ENCODE measurements at regions not wholly inside any gene's neighbourhood (a gene's known extent, or its start where the extent isn't known, plus 50 kb on each side); places are given as distances from the start of the nearest gene placed in this dataset.
A peak's percentile ranks its signal among the peaks of the same experiment; 100 is the strongest.

GRCh38 chr15:25183581-25184251, 228.9 kb downstream of the SNRPN start:
- TF ChIP-seq CTCF (IDR thresholded peaks at IDR 0.05) = no peak
- ATAC-seq (ENCODE audit: low FRiP score) (no peak), DNase-seq (ENCODE audit: low spot score) (peak; percentile 7)

DNA sequence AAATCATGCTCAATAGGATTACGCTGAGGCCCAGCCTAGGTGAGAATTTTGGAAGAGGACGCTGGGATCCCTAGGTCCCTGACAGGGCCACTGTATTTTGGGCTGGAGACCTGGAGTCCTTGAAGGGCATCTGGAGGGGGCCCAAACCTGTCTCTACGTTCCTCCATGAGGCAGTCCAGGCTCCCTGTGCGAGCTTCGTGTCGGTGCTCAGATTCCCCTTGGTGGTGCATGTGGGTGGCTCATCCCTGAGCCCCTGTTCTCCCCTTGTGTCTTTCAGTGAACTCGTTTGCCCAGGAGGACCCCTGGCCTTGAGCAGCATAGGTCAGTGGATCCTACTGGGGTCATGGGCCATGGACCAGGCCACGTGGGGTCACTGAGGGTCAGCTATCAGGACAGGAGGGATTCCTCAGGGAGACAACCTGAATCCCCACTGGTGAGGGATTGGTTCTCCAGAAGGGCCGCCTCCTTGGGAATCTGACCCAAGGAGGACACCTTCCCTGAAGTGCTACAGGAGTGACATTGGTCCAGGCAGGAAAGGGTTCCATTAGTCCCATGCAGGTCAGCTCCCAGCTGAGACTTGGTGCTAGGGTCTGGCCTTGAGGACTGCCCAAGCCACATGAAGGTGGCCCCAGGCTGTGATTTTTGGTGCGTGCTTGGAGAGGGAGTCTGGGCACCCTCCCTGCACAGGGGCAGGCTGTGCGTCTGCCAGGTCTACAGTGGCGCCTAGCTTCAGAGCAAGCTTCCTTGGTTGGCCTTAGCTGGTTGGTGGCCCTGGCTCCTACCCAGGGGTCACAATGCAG, 229.8 kb downstream of the SNRPN start:
- no peak for TF ChIP-seq CTCF (IDR thresholded peaks at IDR 0.05)
- no peak for ATAC-seq (ENCODE audit: low FRiP score)
- DNase-seq (ENCODE audit: low spot score) = peak; percentile 6

DNA sequence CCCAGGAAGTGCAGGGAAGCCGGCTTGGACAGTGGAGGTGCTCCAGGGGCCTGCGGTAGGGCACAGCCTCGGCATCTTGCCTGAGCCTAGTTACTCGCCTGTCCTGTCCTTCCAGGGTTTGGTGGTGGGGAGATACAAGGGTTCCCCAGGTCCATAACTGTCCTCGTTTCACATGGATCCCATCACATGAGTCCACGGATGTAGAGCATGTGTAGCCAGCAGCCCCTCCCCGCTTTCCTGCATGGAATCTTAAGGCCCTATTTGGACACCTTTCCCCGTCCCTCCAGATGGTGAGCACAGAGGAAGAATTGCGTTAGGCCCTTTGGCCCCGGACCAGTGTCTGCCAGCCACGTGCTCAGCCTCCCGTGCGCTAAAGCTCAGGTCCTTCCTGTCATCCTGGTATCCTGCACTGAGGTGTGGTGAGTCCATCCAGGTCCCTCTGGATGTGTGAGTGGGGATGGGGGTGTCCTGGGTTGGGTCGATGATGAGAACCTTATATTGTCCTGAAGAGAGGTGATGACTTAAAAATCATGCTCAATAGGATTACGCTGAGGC, 230.4 kb downstream of the SNRPN start:
- ATAC-seq (ENCODE audit: low FRiP score) = no peak
- DNase-seq (ENCODE audit: low spot score) = peak; percentile 1
- TF ChIP-seq CTCF (IDR thresholded peaks at IDR 0.05) = no peak

- TF ChIP-seq CTCF (IDR thresholded peaks at IDR 0.05) = no peak
- peak; percentile 5 for DNase-seq (ENCODE audit: low spot score)
- no peak for ATAC-seq (ENCODE audit: low FRiP score)
These were observed 231.0 kb downstream of the SNRPN start for GRCh38 chr15:25185791-25186190.

DNA sequence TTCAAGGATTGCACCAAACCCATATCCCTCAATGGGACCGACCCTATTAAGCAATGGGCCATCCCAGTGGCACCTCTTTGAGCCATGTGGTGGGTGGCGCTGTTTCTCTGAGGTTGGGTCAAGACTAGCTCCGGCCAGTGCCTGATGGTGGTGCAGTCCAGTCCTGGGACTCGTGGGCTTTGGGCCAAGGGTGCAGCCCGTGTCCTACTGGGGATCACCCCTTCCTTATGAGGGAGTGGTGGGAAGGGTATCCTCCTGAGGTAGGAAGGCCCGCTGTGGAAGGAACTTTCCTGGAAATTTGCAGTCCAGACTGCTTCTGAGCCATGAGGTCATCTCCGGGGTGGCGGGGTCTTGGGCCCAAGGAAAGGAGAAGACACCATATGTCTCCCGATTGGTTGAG, 231.6 kb downstream of the SNRPN start:
- ATAC-seq (ENCODE audit: low FRiP score) = no peak
- no peak for TF ChIP-seq CTCF (IDR thresholded peaks at IDR 0.05)
- peak; percentile 6 for DNase-seq (ENCODE audit: low spot score)

GRCh38 chr15:25186906-25187645, 232.3 kb downstream of the SNRPN start:
- no peak for ATAC-seq (ENCODE audit: low FRiP score)
- no peak for TF ChIP-seq CTCF (IDR thresholded peaks at IDR 0.05)
- DNase-seq (ENCODE audit: low spot score) = no peak

Measured in omental fat pad (tissue), 3 donors.